Inflammatory macrophage treated with lipopolysaccharide for 1 hour (primary cell): ENCODE measurements at regions not wholly inside any gene's neighbourhood (a gene's known extent, or its start where the extent isn't known, plus 50 kb on each side); places are given as distances from the start of the nearest gene placed in this dataset.

Experiments used
- DNase-seq, 2 donors: peaks; one replicate each; pipeline ENCODE4 v3.0.0-alpha.2; 2020 to 2022

- no peak for DNase-seq
Measured at GRCh38 chr5:153404747-153405146, 85.7 kb upstream of the GRIA1 start.

- DNase-seq: no peak
Measured at GRCh38 chr5:153421676-153422075, 68.8 kb upstream of the GRIA1 start.

GRCh38 chr5:153425914-153426313, 64.6 kb upstream of the GRIA1 start:
- no peak for DNase-seq

GRCh38 chr5:153429761-153430380, 60.6 kb upstream of the GRIA1 start:
- DNase-seq: no peak

GRCh38 chr5:153432583-153432982, 57.9 kb upstream of the GRIA1 start:
- DNase-seq: no peak

- DNase-seq: no peak
Measured at GRCh38 chr5:153437251-153437650, 53.2 kb upstream of the GRIA1 start.

GRCh38 chr5:153439130-153439529, 51.3 kb upstream of the GRIA1 start:
- DNase-seq: no peak
